HG03060 (cell line): ENCODE measurements at regions not wholly inside any gene's neighbourhood (a gene's known extent, or its start where the extent isn't known, plus 50 kb on each side); places are given as distances from the start of the nearest gene placed in this dataset.

Experiments used
- ATAC-seq: cut with Tn5 transposase; IDR thresholded peaks from one replicate; pipeline ENCODE4 v1.9.1; 2021; ENCODE audit warnings: low read depth, moderate number of reproducible peaks; ENCODE audit not compliant: unreplicated experiment

DNA sequence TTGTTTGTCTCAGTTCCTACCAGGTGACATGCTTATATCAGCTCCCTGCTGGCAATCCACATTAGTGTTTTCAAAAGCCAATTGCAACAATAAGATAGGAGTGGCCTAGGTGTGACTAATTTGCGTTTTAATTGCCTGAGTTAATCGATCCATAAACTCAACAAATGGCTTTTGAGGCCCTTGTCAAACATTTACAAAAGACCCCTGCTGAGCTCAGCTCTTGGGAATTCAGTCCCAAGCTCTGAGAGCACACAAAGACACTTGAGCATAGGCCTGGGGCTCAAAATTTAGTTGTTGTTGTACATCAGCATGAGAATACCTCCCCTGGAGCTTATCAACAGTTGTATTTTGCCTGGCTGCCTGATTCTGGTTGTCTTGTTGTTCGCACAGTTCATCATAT lies 1134.4 kb upstream of the TSPY4 start:
- ATAC-seq: no peak

DNA sequence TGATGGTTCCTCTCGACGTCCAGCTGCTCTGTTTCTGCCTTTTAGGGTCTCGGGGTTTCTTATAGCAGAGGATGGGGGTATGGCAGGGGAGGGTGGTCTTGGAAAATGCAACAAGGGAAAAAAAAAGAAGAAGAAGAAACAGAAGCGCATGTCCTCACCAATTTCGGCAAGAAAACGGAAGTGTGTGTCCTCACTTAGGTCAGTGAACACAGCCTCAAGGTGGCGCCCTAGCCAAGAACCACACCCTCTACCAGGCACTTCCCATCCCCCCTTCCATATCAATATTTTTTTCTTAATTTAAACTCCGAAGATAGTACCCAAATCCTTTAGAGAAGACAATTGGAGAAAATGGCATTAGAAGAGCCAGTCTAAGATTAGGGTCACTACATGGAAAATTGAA lies 1096.1 kb upstream of the TSPY4 start:
- ATAC-seq: no peak

DNA sequence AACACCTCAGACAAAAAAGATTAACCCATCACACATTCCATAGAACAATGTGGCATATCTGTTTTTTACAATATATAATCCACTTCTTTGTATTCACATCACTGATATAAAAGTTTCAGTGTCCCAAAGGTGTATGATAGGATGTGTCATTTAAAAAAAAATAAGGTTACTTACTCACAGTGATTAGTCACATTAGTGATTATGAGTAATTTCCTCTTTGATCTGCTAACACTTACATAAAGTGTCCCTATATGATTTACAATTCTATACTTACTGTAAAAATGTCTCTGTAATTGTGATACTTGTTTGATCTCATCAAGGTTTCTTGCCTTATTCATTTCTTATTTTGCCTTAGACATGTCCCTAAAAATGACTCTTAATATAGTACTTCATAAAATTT lies 1063.5 kb upstream of the TSPY4 start:
- no peak for ATAC-seq

DNA sequence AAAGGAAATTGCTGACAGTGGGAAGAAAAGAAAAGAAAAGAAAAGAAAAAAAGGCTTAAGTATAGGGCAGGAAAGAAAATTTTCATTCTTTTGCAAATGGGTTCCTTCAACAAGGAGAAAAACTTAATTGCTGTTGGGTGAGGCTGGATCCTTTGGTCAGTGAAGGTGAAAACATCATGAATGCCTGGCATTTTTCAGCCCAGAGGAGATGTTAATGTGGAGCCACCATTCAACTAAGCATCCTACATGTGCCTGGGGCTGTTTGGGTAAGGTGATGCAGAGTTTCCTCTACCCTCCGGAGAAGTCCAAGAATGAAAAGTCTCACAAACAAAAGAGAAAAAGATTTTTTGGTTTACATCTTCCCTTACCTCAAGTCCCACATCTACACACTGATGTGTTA lies 1032.2 kb upstream of the TSPY4 start:
- no peak for ATAC-seq

DNA sequence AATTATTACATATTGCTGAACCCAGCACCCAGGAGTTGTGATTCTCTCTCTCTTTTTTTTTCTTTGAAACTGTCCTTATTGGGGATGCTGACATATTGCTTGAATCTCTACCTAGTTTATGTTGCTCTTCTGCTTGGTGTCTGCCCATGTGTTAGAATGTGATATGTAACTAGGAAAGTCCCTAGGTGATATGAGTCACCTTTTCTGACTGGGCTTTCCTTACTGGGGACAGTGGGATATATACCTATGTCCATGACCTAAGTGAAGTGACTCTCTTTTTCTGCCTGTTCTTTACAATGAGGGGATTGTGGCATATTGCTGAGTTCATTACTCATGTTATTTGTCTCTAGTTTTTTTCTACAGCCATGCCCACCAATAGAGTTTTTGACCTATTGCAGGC lies 1013.2 kb upstream of the TSPY4 start:
- ATAC-seq: no peak

DNA sequence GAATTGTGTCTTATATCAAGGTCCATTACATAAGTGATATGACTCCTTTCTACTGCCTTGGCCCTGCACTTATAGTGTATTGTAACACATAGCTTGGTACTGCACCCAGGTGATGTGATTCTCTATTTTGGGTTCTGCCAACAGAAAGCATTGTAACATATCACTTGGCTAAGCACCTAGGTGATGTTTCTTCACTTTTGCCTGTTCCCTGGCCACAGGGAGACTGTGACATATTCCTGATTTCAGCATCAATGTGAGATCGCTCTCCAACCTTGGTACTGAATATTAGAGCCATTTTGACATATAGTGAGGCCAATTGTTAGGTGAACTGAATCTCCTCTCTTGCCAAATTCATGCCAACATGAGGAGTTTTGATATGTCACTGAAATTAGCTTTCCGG lies 1010.3 kb upstream of the TSPY4 start:
- ATAC-seq: no peak

DNA sequence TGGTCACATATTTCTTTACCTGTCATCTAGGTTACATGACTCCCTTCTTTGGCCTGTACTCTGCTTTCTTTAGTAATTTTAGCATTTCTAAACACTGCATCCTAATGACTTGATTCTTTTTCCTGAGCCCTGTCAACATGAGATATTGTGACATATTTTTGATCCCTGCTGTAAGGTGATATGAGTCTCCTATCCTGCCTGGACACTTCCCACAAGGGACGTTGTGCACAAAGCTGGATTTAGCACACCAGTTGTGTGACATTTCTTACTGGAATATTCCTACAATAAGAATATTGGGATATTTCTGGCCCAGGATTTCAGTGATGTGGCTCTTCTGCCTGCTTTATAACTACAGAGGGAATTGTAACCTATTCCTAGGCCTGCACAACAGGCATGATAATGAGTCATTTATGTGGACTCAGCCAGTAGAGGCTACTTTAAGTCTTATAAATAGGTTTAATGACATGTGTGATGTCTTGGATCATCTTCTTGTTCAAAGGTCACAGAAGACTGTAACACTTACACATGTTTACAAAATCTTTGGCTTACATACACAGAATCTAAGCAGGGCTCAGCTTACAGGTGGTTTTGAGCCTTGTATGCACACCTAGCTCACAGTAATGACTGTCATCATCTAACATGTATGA lies 1009.4 kb upstream of the TSPY4 start:
- ATAC-seq: no peak

DNA sequence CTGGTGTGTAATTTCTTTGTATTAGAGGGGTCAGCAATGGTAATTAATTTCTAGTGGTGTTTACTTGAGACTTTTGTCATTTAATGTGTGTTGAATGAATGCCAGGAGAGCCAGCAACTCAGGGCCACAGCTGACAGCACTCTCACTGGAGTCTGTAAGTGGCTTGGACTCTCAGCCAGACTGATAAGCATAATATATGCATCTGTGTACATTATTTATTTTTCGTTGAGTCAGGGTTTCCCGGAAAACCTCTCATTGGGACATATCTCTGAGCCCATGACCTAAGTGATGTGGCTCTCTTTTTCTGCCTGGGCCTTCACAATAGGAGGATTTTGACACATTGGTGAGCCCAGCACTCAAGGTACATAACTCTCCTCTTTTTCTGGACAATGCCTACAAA lies 1007.8 kb upstream of the TSPY4 start:
- ATAC-seq: no peak

DNA sequence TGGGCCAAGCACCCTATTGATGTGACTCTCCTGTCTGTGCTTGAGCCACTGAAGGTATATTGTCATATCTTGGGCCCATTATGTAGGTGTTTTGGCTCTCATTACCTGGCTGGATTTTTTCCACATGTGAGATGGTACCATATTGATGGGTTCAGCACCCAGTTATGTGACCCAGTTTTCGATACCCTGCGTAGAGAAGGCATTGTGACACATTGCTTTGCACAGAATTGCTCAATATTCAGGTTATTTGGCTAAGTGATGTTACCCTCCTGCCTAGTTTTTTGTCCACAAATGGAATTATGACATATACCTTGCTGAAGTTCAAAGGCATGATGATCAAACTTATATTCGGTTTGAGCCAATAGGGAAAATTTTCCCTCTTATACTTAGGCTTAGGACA lies 1007.3 kb upstream of the TSPY4 start:
- ATAC-seq: no peak

DNA sequence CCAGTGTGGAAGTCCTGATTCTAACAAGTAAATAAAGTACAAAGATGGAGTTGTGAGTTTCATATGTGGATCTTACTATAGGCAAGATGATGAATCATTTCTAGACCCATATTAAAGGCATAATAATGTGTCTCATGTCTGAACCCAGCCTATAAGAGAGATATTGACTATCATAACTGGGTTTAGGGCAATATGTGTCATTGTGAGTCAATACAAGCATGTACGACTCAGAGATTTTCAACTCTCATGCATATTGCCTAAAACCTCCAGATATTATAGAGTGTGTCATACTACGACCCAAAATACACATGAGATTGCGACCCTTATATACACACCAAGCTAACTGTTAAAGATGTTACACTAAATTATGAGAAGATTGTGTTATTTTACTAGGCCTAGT lies 1003.9 kb upstream of the TSPY4 start:
- no peak for ATAC-seq

DNA sequence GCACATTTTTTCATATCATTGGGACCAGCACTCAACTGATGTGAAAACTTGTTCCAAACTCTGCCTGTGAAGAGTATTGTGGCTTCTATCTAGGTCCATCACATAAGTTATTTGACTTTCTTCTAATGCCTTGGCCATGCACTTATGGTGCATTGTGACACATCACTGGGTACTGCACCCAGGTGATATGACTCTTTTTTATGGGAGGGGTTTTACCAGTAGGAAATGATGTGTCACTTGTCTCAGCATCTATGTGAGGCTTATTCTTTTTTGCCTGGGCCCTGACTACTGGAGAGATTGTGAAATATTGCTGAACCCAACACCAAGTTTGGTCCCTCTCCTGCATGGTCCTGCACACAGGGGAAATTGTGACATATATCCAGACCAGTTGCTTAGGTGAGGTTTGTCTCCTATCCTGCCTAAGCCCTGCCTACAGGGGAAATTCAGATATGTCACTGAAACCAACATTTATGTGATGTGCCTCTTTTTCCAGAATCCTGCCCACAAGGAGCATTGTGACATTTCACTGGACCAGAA lies 1001.9 kb upstream of the TSPY4 start:
- no peak for ATAC-seq

DNA sequence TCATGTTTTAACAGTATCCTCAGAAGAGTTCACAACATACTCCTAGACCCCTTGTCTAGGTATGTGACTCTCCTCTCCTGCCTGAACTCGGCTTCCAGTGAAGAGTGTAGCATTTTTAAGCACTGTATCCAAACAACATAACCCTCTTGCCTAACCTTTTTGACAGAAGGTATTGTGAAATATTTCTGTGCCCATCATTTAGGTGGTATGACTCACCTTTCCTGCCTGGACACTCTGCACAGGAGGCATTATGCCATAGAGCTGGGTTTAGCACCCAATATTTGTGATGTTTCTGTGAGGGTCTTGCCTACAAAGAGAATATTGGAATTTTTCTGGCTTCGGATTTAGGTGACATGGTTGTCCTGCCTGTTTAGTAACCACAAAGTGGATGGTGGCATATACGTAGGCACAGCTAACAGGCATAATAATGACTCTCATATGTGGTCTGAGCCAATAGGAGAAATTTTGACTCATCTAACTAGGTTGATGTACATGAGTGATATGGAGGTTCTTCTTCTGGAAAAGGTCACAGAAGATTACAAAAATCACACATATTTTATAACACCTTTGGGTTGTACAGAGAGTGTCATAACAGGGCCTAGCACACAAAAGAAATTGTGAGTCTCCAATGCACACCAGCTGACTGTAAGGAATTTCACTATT lies 1001.0 kb upstream of the TSPY4 start:
- no peak for ATAC-seq

DNA sequence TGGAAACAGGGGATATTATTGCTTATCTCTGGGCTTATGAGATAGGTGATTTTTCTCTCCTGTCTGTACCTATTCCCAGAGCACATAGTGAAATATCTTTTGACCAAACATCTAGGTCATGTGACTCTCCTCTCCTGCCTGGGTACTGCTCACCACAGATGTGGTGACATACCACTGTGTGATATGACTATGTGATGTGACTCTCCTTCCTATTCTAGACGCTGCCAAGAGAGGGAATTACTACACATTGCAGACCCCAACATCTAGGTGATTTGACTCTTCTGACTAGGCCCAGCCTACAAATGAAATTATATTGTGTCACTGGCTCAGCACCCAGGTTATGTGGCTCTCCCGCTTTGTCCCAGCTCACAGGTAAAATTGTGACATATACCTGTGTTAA lies 996.3 kb upstream of the TSPY4 start:
- no peak for ATAC-seq

DNA sequence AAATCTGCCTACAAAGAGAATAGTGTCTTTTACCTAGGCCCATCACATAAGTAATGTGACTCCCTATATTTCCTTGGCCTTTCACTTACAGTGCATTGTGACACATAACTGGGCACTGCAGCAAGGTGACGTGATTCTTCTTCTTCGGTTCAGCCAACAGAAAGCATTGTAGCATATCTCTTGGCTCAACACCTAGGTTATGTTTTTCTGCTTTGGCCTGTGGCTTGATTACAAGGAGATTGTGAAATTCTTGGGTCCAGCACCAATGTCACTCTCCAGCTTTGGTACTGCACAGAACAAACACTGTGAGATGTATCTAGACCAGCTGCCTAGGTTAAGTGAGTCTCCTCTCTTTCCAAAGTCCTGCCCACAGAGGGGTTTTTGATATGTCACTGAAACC lies 995.1 kb upstream of the TSPY4 start:
- ATAC-seq: no peak

DNA sequence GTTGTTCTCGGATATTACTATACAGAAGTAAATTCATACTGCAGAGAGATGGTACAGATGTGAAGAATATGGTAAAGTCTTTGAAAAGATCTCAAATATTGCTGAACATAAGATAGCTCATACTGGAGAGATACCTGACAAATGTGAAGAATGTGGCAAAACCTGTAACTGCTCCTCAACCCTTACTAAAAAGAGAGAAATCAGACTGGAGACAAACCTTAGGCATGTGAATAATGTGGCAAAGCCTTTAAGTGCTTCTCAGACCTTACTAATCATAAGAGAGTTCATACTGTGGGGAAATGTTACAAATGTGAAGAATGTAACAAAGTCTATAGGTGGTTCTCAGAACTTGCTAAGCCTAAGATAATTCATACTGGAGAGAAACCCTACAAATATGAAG lies 986.0 kb upstream of the TSPY4 start:
- no peak for ATAC-seq

DNA sequence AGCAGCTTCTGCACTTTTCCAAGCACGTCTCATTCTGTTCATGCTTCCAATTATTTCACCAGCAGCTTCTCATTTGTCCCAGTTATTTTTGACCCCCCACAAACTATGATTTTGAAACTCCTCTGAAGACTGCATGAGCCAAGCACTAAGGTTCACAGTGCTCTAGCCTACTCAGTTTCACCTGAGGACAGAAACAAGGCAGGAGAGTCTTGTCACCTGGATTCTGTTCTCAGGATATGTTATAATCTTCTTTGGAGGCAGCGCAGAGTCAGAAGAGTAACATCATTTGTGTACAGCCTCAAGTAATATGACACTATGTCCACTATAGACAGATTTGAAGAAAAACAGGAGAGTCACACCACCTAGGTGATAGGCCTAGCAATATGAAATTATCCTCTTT lies 985.1 kb upstream of the TSPY4 start:
- ATAC-seq: no peak

DNA sequence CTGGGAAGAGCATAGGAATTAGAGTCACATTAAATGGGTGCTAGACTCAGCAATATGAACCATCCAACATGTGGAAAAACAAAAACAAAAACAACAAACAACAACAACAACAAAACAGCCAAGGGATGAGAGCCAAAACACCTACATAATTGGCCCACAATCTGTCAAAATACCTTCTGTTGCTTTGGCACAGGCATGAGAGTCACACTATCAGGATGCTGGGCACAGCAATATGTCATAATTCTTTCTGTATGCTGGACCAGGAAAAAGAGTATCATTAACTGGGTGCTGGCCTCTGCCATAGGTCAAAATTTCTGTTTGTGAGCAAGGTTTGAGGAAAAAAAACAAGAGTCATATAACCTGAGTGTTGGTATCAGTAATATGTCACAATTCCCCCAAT lies 979.1 kb upstream of the TSPY4 start:
- no peak for ATAC-seq

DNA sequence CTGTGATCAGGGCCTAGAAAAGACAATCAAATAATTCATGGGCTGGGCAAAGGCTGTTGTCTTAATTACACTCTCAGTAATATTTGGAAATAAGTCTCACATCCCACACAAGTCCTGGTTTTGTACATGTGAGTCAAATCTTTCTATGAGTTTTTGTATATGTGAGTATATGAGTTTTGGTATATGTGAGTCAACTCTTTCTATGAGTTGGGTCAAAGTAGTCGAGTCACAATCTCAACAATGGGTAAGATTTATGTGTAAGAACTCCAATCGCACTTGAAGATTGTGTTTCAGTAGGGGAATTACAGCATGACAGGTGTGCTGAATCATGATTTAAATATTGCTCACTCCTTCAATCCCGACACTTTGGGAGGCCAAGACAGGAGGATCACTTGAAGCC lies 975.5 kb upstream of the TSPY4 start:
- no peak for ATAC-seq

DNA sequence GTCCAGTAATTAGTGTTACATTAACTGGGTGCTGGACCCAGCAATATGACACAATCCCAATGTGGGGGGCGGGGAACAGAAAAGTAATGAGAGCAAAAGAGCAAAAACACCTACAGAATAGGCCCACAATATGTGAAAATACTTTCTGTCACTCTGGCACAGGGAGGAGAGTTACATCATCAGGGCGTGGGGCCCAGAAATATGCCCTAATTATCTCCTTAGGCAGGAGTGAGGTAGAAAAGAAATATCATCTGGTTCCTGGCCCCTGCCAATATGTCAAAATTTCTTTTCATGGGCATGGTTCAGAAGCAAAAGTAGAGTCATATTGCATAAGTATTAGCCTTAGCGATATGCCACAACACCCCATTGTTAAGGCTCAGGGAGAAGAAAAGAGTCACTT lies 959.8 kb upstream of the TSPY4 start:
- ATAC-seq: no peak

DNA sequence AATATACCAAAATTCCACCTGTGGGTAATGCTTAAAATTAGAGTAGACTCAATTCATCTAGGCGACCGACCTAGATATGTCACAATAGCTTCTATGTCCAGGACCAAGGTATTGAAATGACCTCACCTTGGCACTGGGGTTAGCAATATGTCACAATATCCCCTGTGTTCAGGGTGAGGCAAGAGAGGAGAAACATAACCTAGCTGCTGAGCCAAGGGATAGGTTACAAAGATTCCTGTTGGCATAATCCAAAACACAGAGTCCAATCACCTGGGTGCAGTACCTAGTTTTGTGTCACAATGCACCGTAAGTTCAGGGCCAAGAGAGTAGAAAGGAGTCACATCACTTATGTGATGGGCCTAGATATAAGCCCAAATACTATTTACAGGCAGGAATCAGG lies 957.5 kb upstream of the TSPY4 start:
- ATAC-seq: no peak

DNA sequence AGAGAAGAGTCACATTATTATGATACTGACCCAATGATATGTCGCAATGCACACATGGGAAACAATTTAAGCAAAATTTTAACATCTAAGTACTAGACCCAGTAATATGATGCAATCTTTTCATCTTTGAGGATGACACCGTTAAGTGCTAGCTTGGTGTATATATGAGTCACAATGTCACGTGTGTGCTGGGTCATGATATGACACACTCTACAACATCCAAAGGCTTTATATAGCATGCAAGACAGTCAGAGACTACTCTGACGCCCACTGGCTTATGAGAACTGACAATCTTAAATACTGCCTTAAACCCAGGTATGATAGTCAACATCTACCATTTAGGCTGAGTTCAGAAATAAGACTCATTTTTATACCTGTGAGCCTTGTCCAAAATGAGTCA lies 955.8 kb upstream of the TSPY4 start:
- ATAC-seq: no peak

DNA sequence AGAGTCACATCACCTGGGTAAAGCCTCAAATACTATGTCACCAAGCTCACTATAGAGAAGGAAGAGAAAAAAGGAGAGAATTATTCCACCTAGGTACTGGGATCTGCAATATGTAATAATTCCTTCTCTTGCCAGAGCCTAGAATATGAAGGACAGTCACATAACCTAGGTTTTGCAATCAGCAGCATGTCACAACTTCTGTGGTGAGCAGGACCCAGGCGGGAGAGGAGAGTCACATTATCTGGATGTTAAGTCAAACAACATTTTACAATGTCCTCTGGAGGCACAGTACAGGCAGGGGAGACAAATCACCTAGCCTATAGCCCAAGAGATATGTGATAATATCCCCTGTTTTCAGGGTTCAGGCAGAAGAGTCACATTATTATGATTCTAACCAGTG lies 951.2 kb upstream of the TSPY4 start:
- ATAC-seq: no peak

DNA sequence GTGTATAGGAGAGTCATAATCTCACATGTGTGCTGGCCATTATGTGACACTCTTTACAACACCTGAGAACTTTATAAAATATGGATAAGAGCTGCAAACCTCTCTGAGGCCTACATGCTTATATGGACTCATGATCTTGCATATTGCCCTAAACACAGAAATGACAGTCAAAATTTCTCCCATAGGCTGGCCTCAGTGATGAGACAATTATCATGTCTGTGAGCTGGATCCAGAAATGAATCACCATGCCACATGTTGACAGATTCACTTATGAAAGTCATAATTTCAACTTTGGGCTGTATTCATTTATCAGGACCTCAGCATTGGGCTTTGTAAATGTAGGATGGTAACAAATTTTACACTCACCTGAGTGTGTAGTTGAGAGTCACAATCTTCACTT lies 948.8 kb upstream of the TSPY4 start:
- no peak for ATAC-seq
